Ammon's horn (tissue), 1 donor: ENCODE measurements at regions not wholly inside any gene's neighbourhood (a gene's known extent, or its start where the extent isn't known, plus 50 kb on each side); places are given as distances from the start of the nearest gene placed in this dataset.
"Not testable (repeated sequence)": the region's sequence is repeated elsewhere in the genome, so short reads cannot be mapped to it uniquely, and the experiment has no call there.

Experiments used
- DNase-seq: peaks from one replicate; pipeline ENCODE4 v3.0.0-alpha.2; 2016; ENCODE audit warnings: low spot score

DNA sequence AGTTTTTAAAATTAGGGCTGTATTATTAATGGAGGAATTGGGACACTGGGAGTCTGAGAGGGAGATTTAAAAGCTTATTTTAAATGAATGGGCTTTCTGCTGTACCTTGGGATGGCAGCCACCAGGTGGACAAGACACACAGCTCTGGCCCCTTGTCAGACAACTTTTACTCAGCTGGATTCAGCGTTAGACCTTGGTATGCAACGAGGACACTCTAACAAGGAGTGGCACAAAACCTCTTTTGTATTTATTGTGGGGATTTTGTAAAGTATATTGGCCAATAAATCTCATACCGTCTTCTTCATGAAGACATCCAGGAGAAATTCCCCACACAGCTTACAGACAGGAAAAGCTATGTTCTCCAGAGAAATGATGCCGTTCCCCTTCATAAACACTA lies 105.7 kb downstream of the LCA5 start:
- no peak for DNase-seq

DNA sequence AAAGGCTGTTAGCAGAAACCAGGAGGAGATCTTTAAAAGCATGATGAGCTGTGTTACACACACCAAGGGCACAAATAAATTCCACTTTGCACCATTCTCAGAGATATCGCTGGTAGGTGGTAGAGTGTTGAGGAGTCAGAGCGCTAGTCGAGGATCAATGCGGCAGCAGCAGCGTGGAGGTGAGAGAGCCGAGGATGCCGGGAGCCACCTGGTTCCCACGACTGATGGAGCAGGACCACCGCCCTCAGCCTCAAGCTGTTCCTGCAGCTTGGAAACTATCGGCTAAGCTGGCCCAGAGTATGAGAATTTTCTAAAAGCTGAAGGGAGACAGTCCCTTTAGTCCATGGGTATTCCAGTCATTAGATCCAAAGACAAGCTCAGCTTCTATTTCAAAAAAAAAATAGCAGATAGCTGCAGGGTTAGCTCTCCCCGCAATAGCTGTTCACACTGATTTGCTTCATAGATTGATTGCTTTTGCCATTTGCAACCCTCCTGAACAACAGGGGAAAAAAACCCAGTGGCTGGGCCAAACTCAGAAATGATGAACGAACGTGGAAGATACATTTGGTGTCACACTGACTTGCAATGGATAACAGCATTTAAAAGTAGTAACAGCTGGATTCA lies 106.2 kb downstream of the LCA5 start:
- DNase-seq, result peak; percentile 24

DNA sequence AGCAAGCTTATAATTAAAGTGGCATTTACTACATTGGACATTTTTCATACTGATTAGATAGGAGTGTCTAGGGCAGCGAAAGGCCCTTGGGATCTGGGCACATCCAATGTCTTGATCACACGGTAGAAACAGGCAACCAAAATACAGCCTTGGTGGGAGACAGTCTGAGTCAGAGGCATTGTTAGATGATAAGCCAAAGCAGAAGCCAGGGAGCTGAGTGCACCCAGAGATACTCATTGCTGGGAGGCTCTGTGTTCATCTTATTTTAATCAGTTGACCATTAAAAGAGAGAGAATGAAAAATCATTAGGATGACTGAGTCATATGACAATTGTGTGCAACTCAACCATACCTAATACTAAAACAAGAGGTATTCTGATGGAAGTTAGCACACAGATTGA lies 109.5 kb downstream of the LCA5 start:
- DNase-seq, result no peak

DNA sequence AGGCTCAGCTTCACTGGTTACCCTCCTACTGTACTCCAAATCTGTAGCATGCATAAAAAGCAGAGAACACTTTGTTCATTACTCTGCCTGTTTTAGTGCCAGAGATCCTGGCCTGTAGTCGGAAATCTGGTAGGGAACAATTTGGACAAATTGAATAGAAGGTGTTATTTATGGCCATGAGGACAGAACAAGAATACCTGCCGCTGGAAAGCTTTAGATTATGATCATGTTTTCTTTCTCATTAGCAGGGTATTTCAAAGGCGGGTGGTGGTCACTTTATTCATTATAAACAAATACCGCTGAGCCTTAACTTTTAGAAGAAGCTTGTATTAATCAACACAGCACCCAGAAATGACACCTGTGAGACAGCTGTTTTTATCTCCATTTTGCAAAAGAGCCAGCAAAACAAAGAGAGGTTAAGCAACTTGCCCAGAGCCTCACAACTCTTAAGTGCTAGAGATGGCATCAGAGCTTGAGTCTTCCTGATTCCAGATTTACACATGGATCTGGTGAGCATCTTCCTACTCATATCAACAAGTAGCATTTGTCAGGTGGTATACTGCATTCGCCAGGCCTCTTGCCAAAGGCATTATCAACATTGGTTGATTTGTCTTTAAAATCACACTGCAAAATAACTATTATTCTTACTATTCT lies 110.5 kb downstream of the LCA5 start:
- no peak for DNase-seq

DNA sequence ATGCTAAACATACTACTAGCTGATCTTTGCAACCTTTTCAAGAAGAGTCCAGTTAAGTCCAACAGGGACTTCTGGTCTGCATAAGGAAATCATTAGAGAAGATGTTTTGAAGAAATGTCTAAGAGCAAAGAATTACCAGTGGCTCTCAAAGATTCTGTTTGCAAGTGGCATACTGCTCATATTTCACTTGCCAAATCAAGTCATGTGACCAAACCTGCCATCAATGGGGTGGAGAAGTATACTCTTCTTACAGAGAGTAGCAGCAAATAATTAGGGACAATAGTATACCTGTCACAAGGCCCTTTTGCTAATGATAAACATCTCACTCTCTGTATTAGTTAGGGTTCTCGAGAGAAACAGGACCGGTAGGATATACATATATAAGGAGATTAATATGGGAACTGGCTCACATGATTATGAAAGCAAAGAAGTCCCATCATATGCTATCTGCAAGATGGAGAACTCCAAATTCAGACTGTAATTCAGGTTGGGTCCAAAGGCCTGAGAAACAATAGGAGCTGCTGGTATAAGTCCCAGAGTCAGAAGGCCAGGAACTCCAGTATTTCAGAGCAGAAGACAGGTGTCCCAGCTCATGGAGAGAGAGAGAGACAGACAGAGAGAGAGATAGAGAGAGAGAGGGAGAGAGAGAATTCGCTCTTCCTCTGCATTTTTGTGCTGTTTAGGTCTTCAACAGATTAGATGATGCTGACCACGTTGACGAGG lies 111.5 kb downstream of the LCA5 start:
- no peak for DNase-seq

DNA sequence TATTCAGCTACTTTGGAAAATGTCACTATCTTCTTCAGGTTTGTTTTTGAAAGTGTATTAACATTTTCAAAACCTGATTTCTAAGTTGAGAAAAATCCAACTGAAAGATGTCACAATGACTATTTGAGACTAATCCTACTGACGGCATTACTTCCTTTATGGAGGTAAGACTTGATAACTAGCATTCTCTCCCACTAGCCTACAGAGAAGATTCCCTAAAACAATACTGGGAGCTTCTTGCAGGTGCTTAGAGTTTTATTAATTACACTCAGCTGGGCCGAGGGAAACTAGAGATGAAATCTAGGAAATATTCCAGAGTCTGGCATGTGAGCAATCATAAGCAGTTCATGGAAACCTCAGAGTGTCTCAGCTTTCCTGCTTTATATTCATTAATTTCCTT lies 114.0 kb downstream of the LCA5 start:
- no peak for DNase-seq

DNA sequence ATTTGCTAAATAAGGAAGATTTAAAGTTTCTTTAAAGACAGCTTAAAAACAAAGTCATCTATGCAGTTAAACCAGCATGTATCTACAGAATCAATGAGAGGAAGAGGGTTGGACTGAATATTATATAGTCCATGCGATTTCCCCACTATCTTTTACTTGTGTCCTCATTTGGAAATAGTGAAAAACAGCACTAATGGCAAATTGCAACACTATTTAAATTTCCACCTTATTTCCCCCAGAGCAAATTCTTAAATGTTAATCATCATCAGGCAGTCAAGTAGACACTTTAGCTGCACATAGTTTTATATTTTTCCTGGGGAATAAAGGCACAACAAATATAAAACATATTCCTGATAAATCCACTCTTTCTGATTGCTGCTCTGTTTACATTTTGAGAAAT lies 114.6 kb downstream of the LCA5 start:
- no peak for DNase-seq

DNA sequence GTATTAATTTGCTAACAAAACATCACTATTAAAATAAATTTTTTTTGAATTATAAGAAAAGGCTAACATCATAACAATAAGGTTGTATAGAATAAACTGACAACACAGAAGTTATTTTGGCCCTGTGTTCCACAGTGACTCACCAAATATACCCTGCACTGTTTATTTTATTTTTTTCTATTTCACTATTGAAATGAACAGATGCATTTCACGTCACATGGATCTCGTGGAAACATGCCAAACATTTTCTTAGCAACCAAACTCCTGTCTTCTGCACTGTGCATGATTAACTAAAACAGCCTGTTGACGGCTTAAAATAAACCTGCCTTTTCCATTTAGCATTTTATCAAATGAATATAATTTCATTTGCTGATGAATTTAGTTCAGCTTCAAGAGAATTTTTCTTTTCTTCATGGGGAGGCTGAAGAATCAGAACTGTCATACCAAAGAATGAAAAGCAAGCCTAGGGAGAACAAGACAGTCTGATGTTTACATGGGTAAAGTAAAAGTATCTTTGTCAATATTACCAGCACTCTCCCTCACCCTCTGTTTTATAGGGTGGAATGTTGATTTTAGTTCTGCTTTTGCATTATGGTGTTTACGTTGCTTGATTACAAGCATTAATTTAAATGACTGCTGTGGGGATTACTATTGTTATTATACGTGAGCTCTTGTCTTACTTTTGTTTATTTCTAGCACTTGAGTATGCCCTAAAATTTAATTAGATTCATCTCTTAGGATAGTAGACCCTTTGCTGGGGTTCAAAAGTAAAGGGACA lies 115.3 kb downstream of the LCA5 start:
- DNase-seq, result peak; percentile 85

DNA sequence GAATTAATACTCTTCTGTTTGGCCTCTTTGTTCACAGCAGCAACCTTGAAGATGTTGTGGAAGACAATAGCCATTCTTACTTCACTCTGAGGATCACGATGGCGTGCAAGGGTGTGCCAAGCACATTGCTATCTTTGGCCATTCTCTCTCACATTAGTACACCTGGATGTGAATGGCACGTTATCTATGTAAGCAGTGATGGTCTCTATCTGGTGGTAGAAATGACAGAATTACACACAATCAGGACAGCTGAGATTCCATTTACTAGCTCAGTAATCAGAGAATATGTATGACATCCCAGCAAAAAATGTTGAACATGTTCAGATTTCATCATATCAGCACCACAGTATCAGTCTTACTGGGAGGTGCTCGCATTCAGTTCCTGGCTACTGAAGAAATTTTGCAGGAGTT lies 116.2 kb downstream of the LCA5 start:
- DNase-seq, result peak; percentile 20

DNA sequence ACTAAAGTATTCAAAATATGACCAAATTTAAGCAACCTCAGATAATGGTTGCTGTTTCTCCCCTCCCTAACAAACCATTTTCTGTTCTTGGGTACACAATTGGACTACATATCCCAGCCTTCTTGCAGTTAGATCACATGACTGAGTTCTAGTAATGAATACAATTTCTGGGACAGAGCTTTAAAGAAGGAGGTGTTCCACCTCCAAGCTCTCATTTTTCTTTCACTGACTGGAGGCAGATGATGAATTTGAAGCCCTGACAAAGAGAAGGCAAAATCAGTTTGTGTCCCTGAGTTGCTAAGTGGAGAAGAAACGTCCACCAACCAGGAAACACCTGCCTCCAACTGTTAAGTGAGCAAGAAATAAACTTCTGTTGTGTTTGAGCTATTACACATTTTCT lies 117.2 kb downstream of the LCA5 start:
- peak; percentile 72 for DNase-seq

DNA sequence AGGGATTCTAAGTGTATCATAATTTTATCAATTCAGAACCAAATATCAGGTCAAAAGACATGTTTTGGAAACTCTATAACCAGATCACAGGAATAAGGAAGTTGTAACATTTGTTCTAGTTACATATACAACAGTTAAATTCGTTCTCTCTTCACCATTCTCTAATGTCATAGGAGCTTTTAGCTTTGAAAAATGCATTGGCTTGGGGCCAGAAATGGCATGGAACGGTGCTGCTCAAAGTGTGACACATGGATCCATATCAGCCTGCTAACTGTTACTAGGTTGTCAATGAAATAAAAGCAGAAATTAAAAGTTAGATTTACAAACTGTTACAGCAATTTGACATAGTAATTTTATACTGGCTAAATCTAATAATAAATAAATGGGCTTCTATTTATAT lies 120.3 kb downstream of the LCA5 start:
- DNase-seq, result no peak

DNA sequence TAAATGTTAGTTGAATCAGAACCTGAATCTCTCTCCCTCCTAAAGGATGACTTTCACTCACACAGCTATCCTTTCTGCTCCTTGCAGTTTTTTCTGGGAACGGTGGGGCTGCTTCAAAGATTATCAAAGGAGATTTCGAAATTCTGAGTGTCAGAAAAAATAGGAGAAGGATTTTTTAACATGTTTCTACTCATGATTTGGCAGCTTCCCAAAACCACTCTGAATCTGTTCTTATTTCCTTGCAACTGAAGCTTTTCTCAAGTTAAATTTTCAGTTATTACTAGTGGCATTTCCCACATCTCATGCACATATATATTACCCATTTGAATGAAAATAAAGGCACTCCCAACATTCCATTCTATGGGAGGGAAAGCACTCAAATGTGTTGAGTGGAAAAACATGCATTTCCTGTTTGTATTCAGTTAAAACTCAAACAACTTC lies 123.6 kb downstream of the LCA5 start:
- DNase-seq, result no peak

DNA sequence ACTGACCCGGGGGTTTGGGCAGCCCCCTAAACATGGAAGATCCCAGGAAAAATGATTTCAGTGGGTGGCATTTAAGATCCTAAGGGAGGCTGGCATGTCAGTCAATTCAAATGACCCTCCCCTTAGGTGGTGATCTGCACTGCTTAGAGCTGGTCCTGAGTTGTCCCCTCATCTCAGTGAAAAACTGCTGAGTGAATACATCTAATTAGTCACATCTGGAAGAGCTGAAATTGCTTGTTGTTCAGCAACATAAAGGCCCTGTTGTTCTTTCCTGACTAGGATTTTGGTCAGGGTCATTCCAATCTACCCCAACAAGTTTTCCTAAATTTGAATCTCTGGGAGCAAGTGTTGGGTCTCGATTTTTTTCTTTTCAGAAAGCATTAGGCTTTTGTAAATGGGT lies 126.4 kb downstream of the LCA5 start:
- no peak for DNase-seq

DNA sequence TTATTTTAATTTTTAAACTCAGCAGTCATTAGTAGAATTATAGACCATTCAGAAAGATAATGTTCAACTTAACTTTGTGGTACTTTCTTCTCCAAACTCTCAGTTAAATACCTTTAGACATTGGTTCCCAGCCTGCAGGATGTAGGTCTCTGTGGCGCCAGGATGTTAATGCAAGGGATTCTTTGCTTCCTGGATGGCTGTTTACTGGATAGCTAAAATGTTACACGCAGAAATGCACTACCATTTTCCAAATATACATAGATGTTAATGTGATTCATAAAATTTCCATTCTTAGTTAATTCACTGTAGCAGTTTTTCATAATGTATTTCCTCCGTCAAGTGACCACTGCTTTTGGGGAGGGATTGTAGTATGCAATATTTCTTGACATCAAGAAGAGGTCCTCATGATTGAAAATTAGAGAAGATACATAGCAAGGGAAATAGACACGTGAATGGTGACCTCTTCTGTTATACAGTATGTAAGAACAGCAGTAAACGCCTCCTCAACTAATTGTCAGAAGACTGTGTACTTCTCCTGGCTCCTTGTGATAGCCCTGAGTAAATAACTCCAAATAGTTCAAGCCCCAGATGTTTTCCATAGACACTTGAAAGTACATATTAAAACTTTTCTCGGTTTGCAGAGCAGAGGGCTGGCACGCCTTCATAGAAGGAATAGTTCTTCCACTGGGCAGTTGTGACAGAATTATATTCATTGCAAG lies 128.8 kb downstream of the LCA5 start:
- no peak for DNase-seq

DNA sequence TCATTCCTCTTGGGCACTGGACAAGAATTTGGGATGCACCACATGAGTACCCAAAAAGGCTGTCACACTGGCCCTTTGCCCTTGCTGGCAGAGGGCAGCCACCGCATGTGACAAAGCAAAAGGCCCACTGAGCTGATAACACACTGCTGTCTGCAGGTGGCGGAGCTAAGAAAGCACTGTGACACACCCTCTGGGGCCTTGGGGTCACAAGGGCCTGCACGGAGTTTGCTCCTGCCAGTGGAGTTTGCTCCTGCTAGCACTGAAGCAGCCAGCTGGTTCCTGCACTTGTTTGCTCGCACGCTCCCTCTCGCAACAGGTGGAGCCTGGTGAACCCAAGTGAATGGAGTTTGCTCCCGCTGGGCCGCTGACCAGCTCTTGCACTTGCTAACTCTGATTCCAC lies 132.6 kb downstream of the LCA5 start:
- DNase-seq, result no peak

DNA sequence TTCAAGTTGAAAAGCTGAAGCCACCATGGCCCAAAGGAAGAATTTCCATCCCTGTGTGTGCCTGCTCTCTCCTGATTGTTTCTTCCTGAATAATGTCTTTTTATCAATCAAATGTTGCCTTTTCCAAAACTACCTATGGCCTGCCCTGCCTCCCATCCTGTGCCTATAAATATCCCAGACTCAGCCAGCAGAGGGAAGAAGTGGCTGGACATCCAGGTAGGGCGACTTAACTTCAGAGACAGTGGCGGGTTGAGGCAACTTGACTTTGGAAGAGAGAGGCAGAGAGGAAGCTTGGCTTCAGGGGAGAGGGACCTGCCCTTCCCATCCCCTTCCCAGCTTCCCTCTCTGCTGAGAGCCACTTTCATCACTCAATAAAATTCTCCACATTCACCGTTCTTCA lies 133.0 kb downstream of the LCA5 start:
- DNase-seq, result no peak

DNA sequence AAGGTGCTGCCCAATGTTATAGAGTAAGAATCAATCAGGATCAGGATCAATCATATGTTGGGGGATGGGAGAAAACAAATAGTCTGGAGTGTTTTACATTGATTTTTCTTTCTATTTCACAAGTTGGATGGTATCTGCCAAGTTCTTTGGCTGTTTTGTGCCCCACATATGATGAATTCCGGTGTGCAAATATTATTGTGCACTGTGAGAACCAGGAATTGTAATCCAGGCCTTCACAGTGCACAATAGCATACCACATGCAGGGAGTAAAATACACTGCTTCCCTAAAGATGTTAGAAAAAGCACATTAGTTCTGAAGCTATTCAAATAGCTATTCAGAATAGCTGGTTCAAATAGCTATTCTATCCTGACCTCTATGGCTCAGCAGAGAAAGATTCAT lies 133.7 kb downstream of the LCA5 start:
- DNase-seq, result no peak

DNA sequence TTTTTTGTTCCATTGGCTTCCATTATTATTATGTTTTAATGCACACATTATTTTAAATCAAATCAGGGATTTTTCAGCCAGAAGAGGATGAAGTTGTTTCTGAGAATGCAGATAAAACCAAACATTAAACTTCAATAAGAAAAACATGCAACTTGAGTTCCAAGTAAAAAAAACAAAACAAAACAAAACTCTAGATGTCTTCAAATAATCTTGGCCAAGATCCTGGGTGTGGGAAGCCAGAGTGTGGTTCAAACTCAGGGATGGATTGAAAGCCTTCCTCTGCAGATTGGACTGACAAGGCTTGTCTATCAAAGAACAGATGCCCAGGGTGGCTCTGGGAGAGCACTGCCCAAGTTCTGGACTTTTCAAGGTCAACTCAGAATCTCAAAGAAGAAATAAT lies 134.1 kb downstream of the LCA5 start:
- DNase-seq, result no peak

DNA sequence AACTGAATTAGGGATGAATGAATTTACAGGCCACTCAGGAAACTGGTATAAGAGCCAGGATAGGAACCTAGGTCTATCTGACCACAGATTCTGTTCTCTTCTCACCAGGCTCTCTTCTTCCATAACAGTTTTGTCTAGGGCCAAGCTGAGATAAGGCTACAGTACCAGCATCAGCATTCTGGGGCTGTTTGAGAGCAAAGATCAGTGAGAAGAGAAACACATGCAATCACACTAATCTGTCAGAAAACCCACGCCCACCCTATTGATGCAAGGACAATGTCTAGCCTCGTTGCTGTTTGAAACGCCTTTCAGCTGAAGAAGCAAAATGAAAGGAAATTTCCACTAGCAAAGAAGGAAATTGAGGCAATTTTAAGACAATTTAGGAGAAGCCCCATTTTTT lies 137.7 kb downstream of the LCA5 start:
- no peak for DNase-seq

DNA sequence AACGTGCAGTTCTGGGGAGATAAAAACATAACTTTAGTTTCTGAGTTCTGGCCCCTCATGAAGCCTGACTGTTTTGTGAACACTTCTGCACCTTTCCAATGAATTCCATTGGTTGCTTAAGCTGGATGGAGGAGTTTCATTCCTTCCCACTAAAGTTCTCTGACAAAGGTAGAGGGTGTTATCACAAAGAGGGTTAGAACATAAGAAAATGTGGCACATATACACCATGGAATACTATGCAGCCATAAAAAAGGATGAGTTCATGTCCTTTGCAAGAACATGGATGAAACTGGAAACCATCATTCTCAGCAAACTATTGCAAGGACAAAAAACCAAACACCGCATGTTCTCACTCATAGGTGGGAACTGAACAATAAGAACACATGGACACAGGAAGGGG lies 138.6 kb downstream of the LCA5 start:
- DNase-seq, result not testable (repeated sequence)

DNA sequence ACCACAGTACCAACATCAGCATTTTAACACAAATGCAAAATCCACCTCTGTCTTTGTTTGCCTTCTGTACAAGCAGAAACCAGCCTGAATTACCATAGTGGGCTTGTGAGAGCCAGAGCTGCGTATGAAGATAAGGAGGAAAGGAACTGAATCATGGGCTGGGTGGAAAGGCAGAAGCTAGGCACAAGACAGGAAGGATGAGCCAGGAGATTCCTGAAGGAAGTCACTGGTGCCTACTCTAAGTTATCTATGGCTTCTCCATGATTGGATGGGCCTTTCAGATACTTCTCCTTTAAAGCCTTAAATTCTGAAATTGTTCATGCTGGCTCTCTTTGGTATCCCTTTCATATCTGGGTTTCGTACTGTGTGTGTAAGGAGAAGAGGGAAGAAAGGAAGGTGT lies 140.6 kb downstream of the LCA5 start:
- DNase-seq, result no peak

DNA sequence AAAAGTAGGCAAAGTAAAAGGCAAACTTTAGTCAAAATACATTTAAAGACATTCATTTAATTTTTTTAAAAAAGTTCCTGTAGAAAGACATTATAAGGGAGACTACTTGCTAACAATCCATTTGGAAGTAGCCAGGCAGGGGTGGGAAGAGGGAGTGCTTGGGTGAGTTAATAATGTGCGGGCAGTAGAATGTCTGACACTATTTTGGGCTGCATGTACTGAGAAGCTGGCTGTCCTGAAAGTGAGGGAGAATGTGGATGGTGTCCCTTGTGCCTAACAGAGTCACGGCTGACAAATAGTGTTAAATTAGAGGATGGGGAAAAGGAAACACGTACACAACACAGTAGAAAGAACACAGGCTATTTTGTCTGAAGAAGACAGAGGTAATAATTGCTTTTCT lies 142.5 kb downstream of the LCA5 start:
- DNase-seq, result no peak
